IPS-18c (cell line): ENCODE measurements at regions not wholly inside any gene's neighbourhood (a gene's known extent, or its start where the extent isn't known, plus 50 kb on each side); places are given as distances from the start of the nearest gene placed in this dataset.

Source experiments
- H3K4me3 ChIP-seq: 2 replicates; pipeline ENCODE4 v1.7.0; 2013; ENCODE audit warnings: low read depth, mild to moderate bottlenecking, low read length, moderate library complexity; ENCODE audit not compliant: insufficient read depth
- H3K9me3 ChIP-seq: one replicate; pipeline ENCODE4 v1.6.1; 2013; ENCODE audit warnings: mild to moderate bottlenecking, low read length, moderate library complexity; ENCODE audit not compliant: control insufficient read depth, insufficient read depth

DNA sequence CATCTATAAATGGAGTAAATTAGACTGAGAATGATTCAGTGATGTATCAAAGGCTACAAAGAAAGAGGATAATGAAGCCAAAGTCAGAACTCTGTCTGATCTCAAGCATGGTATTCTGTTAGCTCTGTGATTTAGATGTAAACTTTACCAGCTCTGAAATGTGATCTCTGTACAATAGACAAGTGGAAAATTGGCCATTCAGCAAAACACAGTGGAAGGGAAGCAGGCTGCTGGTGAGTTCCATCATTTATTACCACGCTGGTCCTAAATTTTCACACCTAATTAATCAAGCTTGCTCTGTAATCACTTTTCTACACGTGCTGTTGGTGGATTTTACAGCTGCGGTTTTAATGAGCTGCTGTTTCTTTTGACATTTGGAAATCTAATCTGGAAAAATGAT lies 145.1 kb upstream of the OPCML start:
- Histone ChIP-seq H3K9me3 (no peaks in the 10 kb centered on the region), H3K4me3 (no peak overlapping the region)

- Histone ChIP-seq H3K9me3 (no peaks in the 10 kb centered on the region), H3K4me3 (no peak overlapping the region)
These were observed 144.0 kb upstream of the OPCML start for GRCh38 chr11:133676265-133676664.

DNA sequence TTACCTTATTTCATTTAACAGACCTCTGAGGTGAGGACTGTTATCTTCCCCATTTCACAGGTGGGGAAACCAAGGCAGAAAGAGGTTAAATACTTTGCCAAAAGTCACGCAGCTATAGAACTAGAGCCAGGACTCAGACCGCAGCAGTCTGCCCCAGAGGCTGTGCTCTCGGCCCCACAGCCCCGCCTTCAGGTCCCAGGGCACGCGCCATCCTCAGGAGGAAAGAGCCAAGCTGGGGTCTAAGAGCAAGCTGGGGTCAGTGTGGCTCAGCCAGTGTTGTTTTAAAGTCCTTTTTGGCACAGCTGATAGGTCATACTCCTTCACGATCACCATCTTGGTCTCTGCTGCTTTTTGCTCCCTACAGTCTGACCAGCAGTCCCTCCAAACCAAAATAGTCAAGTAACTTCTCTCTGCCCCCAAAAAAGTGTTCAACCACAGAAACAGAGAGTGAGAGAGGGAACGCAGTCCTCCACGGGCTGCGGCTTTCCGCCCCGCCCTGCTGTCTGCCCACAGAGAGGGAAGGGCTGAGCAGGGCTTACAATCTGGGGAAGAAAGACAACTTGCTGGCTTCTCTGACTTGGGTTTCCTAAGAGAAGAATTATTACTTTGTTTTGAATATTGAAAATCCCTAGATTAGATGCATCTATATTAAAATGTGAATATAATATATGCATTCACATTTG lies 137.2 kb upstream of the OPCML start:
- no peak overlapping the region for H3K4me3 ChIP-seq

DNA sequence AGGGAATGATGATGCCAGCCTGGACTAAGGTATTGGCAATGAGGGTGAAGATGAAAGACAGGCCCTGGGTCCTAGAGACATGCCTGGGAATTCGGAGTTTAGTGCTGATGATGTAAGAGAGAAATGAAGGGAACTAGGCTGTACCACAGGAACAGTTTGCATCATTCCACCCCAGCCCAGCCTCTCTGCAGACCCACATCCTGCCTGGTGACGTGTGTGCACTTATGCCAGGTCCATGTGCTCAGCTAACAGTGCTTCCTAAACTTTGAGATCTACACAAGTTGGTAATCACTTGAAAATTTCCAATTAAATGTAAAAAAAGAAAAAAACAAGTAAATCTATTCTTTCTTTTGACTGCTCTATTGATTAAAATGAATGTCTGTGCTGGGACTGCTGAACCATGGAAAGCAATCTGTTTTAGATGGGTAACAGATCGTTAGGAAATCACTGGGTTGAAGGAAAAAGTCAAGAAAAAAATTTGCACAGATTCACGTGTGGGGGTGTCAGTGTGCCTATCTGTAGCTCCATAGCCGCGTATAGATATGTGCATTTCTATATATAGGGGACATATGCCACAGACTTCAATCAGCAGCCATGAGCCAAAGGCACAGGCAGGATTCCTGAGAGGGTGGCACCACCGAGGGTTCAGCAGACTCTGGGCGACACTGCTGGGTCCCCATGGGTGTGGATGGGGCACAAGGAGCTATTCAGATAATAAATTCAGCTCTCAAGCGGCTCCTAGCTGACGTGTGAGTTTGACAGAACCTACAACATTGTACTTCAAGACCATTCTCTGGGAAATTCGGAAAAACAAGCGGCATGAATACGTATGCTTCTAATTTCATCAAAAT lies 131.1 kb upstream of the OPCML start:
- Histone ChIP-seq H3K4me3 (no peak overlapping the region), H3K9me3 (no peaks in the 10 kb centered on the region)

More for the DNA sequence above, 137.2 kb upstream of the OPCML start:
- H3K9me3 ChIP-seq, result no peaks in the 10 kb centered on the region

- no peak overlapping the region for H3K4me3 ChIP-seq
- no peaks in the 10 kb centered on the region for H3K9me3 ChIP-seq
These were observed 129.5 kb upstream of the OPCML start for GRCh38 chr11:133661846-133662245.

- H3K9me3 ChIP-seq, result no peaks in the 10 kb centered on the region
These were observed 127.9 kb upstream of the OPCML start for GRCh38 chr11:133660202-133660568.

GRCh38 chr11:133659538-133660201 lies 127.4 kb upstream of the OPCML start:
- H3K9me3 ChIP-seq, result no peaks in the 10 kb centered on the region
- H3K4me3 ChIP-seq, result no peak overlapping the region

More at GRCh38 chr11:133660202-133660568, 127.9 kb upstream of the OPCML start:
- no peak overlapping the region for H3K4me3 ChIP-seq

GRCh38 chr11:133657054-133657453 lies 124.8 kb upstream of the OPCML start:
- no peak overlapping the region for H3K4me3 ChIP-seq
- H3K9me3 ChIP-seq, result no peaks in the 10 kb centered on the region

DNA sequence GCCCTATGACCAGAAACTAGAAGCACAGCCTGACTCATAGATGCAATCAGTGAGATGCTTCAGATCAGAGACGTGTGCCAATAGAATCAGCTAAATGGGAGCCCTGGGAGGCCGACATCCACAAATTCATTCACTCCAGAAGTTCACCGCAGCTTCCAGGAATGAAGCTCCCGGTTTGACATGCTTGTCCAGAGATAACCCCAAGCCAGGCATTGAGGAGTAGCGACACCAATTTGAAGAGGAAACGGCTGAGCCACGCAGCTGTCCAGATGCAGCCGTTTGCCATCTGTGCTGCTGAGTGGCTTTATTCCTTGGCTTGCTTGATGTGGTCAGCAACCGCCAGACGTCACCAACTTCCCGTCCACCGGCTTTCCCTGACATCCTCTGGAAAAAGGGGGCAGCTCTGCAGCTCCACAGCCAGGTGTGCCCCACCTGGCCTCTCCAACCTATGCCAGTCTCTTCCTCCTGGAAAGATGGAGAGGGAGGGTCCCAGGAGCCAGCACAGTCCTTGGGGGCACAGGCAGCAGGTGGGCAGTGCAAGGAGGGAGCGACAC lies 123.9 kb upstream of the OPCML start:
- Histone ChIP-seq H3K4me3 (no peak overlapping the region), H3K9me3 (no peaks in the 10 kb centered on the region)

- Histone ChIP-seq H3K9me3 (no peaks in the 10 kb centered on the region), H3K4me3 (no peak overlapping the region)
These were observed 122.4 kb upstream of the OPCML start for GRCh38 chr11:133654630-133655212.

- H3K4me3 ChIP-seq, result no peak overlapping the region
- peaks cover under 1% of the 10 kb centered on the region for H3K9me3 ChIP-seq
These were observed 121.0 kb upstream of the OPCML start for GRCh38 chr11:133653336-133653735.

GRCh38 chr11:133650082-133650481 lies 117.8 kb upstream of the OPCML start:
- Histone ChIP-seq H3K9me3 (peaks cover 2% of the 10 kb centered on the region), H3K4me3 (no peak overlapping the region)

DNA sequence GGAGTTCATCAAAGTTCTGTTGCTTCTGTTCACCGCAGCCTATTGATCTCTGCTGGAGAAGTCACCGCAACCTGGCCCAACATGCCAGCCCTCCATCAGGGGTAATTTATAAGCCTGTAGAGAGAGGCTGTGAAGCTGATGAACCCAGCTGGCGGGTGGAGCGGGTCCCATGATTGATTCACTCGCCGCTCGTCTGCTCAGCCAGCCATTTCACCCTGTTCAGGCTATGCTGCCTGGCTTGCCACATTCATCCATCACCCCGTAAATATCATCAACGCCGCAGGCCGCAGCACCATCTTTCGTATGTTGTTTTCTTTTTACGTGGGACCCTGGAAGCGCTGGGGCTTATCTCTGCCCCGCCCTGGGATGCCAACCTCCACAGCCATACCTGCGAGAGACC lies 116.7 kb upstream of the OPCML start:
- H3K9me3 ChIP-seq, result peaks cover 2% of the 10 kb centered on the region
- H3K4me3 ChIP-seq, result no peak overlapping the region

DNA sequence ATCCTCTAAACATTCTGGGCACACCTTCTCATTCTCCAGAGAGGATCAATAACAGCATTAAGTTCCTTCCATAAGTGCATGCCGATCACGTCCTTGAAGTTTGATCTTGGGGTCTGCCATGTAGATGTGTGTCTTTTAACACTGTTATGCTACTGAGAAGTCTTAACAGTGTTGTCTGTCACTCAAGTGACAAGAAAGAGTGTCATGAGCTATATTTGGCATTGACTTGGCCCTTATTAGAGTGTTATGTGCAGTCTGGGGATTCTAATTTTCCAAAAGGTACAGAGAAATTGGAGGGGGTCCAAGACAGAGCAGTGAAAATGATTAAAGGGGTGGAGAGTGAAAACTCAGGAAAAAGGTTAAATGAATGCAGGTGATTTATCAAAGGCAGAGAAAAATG lies 107.1 kb upstream of the OPCML start:
- H3K9me3 ChIP-seq, result peaks cover 2% of the 10 kb centered on the region
- H3K4me3 ChIP-seq, result no peak overlapping the region

- H3K4me3 ChIP-seq, result no peak overlapping the region
- peaks cover 2% of the 10 kb centered on the region for H3K9me3 ChIP-seq
These were observed 106.6 kb upstream of the OPCML start for GRCh38 chr11:133638921-133639320.

GRCh38 chr11:133636711-133637355 lies 104.5 kb upstream of the OPCML start:
- H3K9me3 ChIP-seq, result peaks cover 2% of the 10 kb centered on the region
- no peak overlapping the region for H3K4me3 ChIP-seq

DNA sequence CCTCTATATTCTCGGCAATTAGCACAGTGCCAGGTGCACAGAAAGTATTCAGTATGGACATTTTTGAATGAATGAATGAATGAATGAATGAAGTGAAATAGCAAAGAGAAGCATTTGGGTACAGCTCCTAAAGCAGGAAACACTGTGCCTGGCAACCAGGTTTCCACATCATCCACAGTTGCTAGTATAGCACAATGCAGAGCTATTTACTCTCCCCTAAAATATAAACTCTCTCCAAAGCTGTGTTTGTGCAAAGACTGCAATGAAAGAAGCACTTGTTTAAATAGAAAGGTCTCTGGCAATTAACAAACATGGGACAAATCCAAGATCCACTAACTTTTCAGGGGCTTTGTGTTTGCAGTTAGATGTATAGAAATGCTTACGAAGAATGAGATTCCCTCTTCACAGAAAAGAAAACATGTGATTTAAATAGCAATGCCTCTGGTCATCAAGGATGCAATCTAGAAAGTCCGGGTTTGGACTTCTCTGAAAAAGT lies 103.0 kb upstream of the OPCML start:
- peaks cover 1% of the 10 kb centered on the region for H3K9me3 ChIP-seq
- H3K4me3 ChIP-seq, result no peak overlapping the region
